HCT116 (cell line): ENCODE measurements at regions not wholly inside any gene's neighbourhood (a gene's known extent, or its start where the extent isn't known, plus 50 kb on each side); places are given as distances from the start of the nearest gene placed in this dataset.

Source experiments
- ATAC-seq: fragments of 200-7000 bp; cut with Tn5 transposase; 2 replicates; pipeline ENCODE4 v1.9.1; 2020; ENCODE audit warnings: mild to moderate bottlenecking, moderate library complexity
- BruUV-seq: library from RNA; stranded (reverse); fragments of 400-500 nt; replicated peaks from 2 replicates; lab custom pipeline; 2021; lab: Mats Ljungman, UMichigan
- CTCF ChIA-PET: fragments of 300-600 bp; sonication (Branson Sonifier 250); formaldehyde crosslinking; loops from one replicate; lab custom pipeline; 2021; ENCODE audit warnings: antibody characterized with exemption; lab: Charles Lee
- POLR2A ChIA-PET: fragments of 300-600, 350-600 bp; sonication (Branson Sonifier 250); formaldehyde crosslinking; loops from one replicate; lab custom pipeline; 2021; ENCODE audit warnings: antibody characterized with exemption; lab: Charles Lee
- RAD21 ChIA-PET, 2 experiments: fragments of 300-600 bp; sonication (Branson Sonifier 250); formaldehyde crosslinking; loops; one replicate each; lab custom pipeline; 2023; ENCODE audit warnings: low total read pairs in 2 of 2; ENCODE audit not compliant: uncharacterized antibody in 2 of 2, unreplicated experiment in 2 of 2, low non-redundant PET in 1 of 2; lab: Charles Lee
- DNase-seq: peaks from one replicate; pipeline ENCODE4 v3.0.0-alpha.2; 2010; ENCODE audit warnings: low read depth, low spot score
- H2AFZ ChIP-seq: fragments of 200-600 bp; shearing (Covaris generic), sonication (generic); 2 replicates; pipeline ENCODE4 v1.6.1; 2017; ENCODE audit warnings: low read depth, mixed run types, mixed read lengths, antibody characterized with exemption, low read length; ENCODE audit not compliant: poor library complexity, severe bottlenecking
- H3K27ac ChIP-seq: 2 replicates; pipeline ENCODE4 v1.5.1; 2012; ENCODE audit warnings: low read depth, low read length
- H3K27me3 ChIP-seq: fragments of 200-600 bp; sonication (generic); 2 replicates; pipeline ENCODE4 v1.6.1; 2016; ENCODE audit warnings: mixed run types, low read length, mixed read lengths; ENCODE audit not compliant: insufficient read depth
- H3K36me3 ChIP-seq, 2 experiments: fragments of 200-500 bp in 1 of 2; fragments of 200-600 bp in 1 of 2; sonication (Bioruptor generic) in 1 of 2; sonication (generic) in 1 of 2; 2 replicates each; pipeline versions ENCODE4 v1.5.1 to v1.6.1; 2014 to 2016; ENCODE audit warnings: low read length in 2 of 2, inconsistent platforms in 1 of 2, mixed read lengths in 1 of 2, mixed run types in 1 of 2; ENCODE audit not compliant: insufficient read depth in 2 of 2, control insufficient read depth in 1 of 2
- H3K4me1 ChIP-seq, 2 experiments: fragments of 200-600 bp in 1 of 2; sonication (generic) in 1 of 2; 2 replicates each; pipeline versions ENCODE4 v1.5.1 to v1.6.1; 2012 to 2017; ENCODE audit warnings: low read length in 2 of 2, inconsistent platforms in 1 of 2, mild to moderate bottlenecking in 1 of 2, mixed read lengths in 1 of 2, mixed run types in 1 of 2, moderate library complexity in 1 of 2; ENCODE audit not compliant: insufficient read depth in 2 of 2, control insufficient read depth in 1 of 2
- H3K4me2 ChIP-seq: fragments of 200-600 bp; sonication (generic); 2 replicates; pipeline ENCODE4 v1.6.1; 2017; ENCODE audit warnings: mixed run types, low read length, mixed read lengths
- H3K4me3 ChIP-seq, 2 experiments: fragments of 200-600 bp in 1 of 2; sonication (generic) in 1 of 2; replicated peaks in 1 of 2; 2 replicates each; pipeline ENCODE4 v1.5.1; 2011 to 2016; ENCODE audit warnings: low read length in 2 of 2, control low read depth in 1 of 2, low read depth in 1 of 2, mild to moderate bottlenecking in 1 of 2, mixed read lengths in 1 of 2, mixed run types in 1 of 2
- H3K79me2 ChIP-seq: fragments of 200-600 bp; sonication (generic); 2 replicates; pipeline ENCODE4 v1.6.1; 2017; ENCODE audit warnings: mild to moderate bottlenecking, mixed run types, low read length, moderate library complexity, mixed read lengths; ENCODE audit not compliant: insufficient read depth
- H3K9ac ChIP-seq: fragments of 200-600 bp; sonication (generic); 2 replicates; pipeline ENCODE4 v1.6.1; 2016; ENCODE audit warnings: low read length, mixed read lengths
- H3K9me2 ChIP-seq: fragments of 200-600 bp; sonication (generic), shearing (Covaris generic); 2 replicates; pipeline ENCODE4 v1.6.1; 2017; ENCODE audit warnings: mixed run types, mild to moderate bottlenecking, moderate library complexity; ENCODE audit not compliant: insufficient read depth
- H3K9me3 ChIP-seq, 2 experiments: fragments of 200-500 bp in 1 of 2; fragments of 200-600 bp in 1 of 2; sonication (Bioruptor generic) in 1 of 2; sonication (generic) in 1 of 2; 2 replicates each; pipeline ENCODE4 v1.6.1; 2014 to 2017; ENCODE audit warnings: low read length in 2 of 2, mixed read lengths in 2 of 2, inconsistent platforms in 1 of 2, low read depth in 1 of 2, mild to moderate bottlenecking in 1 of 2, mixed run types in 1 of 2, moderate library complexity in 1 of 2; ENCODE audit not compliant: control insufficient read depth in 1 of 2, insufficient read depth in 1 of 2
- H4K20me1 ChIP-seq: fragments of 200-600 bp; sonication (generic), shearing (Covaris generic); 2 replicates; pipeline ENCODE4 v1.6.1; 2017; ENCODE audit warnings: mixed run types, mild to moderate bottlenecking, moderate library complexity; ENCODE audit not compliant: insufficient read depth
- CBX3 ChIP-seq: IDR thresholded peaks from 2 replicates; pipeline ENCODE4 v1.6.1; 2012; ENCODE audit warnings: low read depth
- CEBPB ChIP-seq: IDR thresholded peaks from 2 replicates; pipeline ENCODE4 v1.6.1; 2012; ENCODE audit warnings: low read depth
- CTCF ChIP-seq, 3 experiments: fragments of 200-600 bp in 1 of 3; sonication (generic) in 1 of 3; IDR thresholded peaks in 2 of 3; conservative IDR thresholded peaks in 1 of 3; 2 replicates each; pipeline ENCODE4 v1.5.1; 2012 to 2017; ENCODE audit warnings: low read depth in 2 of 3, low read length in 2 of 3, antibody characterized with exemption in 1 of 3, borderline replicate concordance in 1 of 3, control low read depth in 1 of 3, mild to moderate bottlenecking in 1 of 3, mixed read lengths in 1 of 3, mixed run types in 1 of 3, moderate library complexity in 1 of 3; ENCODE audit not compliant: insufficient read depth in 1 of 3
- EGR1 ChIP-seq: IDR thresholded peaks from 2 replicates; pipeline ENCODE4 v1.6.1; 2012; ENCODE audit warnings: low read depth
- ELF1 ChIP-seq: IDR thresholded peaks from 2 replicates; pipeline ENCODE4 v1.6.1; 2012; ENCODE audit warnings: low read depth, borderline replicate concordance
- EZH2phosphoT487 ChIP-seq: fragments of 200-600 bp; IDR thresholded peaks from 2 replicates; pipeline ENCODE4 v1.6.1; 2018; ENCODE audit warnings: antibody characterized with exemption, borderline replicate concordance
- JUND ChIP-seq: IDR thresholded peaks from 2 replicates; pipeline ENCODE4 v1.6.1; 2012
- POLR2A ChIP-seq: IDR thresholded peaks from 2 replicates; pipeline ENCODE4 v1.7.0; 2011; ENCODE audit warnings: borderline replicate concordance; ENCODE audit not compliant: insufficient read depth, insufficient read length; ENCODE audit errors: extremely low read depth
- POLR2AphosphoS5 ChIP-seq: IDR thresholded peaks from 2 replicates; pipeline ENCODE4 v1.6.1; 2011; ENCODE audit warnings: mild to moderate bottlenecking, low read depth, low read length, moderate library complexity
- RAD21 ChIP-seq: IDR thresholded peaks from 2 replicates; pipeline ENCODE4 v1.6.1; 2012; ENCODE audit warnings: low read depth, mild to moderate bottlenecking
- REST ChIP-seq: IDR thresholded peaks from 2 replicates; pipeline ENCODE4 v1.6.1; 2012; ENCODE audit warnings: low read depth
- SIN3A ChIP-seq: IDR thresholded peaks from 2 replicates; pipeline ENCODE4 v1.6.1; 2012; ENCODE audit warnings: low read depth
- SRF ChIP-seq: IDR thresholded peaks from 2 replicates; pipeline ENCODE4 v1.6.1; 2012; ENCODE audit warnings: low read depth
- ZFX ChIP-seq: fragments of 450-650 bp; IDR thresholded peaks from 2 replicates; pipeline ENCODE4 v1.6.1; 2017
- ZNF274 ChIP-seq: fragments of 200-500 bp; sonication (Bioruptor generic); IDR thresholded peaks from 2 replicates; pipeline ENCODE4 v1.6.1; 2014; ENCODE audit warnings: mild to moderate bottlenecking, low read depth, low read length, inconsistent platforms
- intact Hi-C: fragments of 100-400 bp; cut with micrococcal nuclease; formaldehyde crosslinking; loops from 2 replicates; pipeline ENCODE4 v1.10.0; 2022
- TF ChIP-seq, protein P1 (sequence below): IDR thresholded peaks from 2 replicates; pipeline ENCODE4 v1.6.1; 2012
- TF ChIP-seq, protein P2 (sequence below): IDR thresholded peaks from 2 replicates; pipeline ENCODE4 v1.6.1; 2012
- TF ChIP-seq, protein P3 (sequence below): IDR thresholded peaks from 2 replicates; pipeline ENCODE4 v1.6.1; 2011; ENCODE audit warnings: mild to moderate bottlenecking, low read length, moderate library complexity; ENCODE audit not compliant: insufficient replicate concordance; ENCODE audit errors: extremely low read depth

- no peaks in the 10 kb centered on the region for H3K9me3 ChIP-seq
- no peak overlapping the region for H3K4me2 ChIP-seq
- ChIA-PET POLR2A (no interaction called here), RAD21 (no interaction called here), CTCF (no interaction called here)
- no TSS peak for BruUV-seq
- H3K4me1 ChIP-seq, result no peaks in the 10 kb centered on the region
- H4K20me1 ChIP-seq, result no peaks in the 10 kb centered on the region
- no peaks in the 10 kb centered on the region for H3K36me3 ChIP-seq
- no peaks in the 10 kb centered on the region for H3K9me2 ChIP-seq
- ATAC-seq (no peak), DNase-seq (no peak)
- H3K4me3 ChIP-seq, result no peak overlapping the region
- intact Hi-C loops, result no loop called here
- H3K27ac ChIP-seq, result no peak overlapping the region
- H3K79me2 ChIP-seq, result no peaks in the 10 kb centered on the region
- no peak overlapping the region for H2AFZ ChIP-seq
- no peaks in the 10 kb centered on the region for H3K27me3 ChIP-seq
- no peak for TF ChIP-seq EZH2phosphoT487
- TF ChIP-seq CEBPB, result no peak
- TF ChIP-seq REST, result no peak
- no peak for TF ChIP-seq EGR1
- TF ChIP-seq JUND, result no peak
- TF ChIP-seq POLR2A, result no peak
- TF ChIP-seq CTCF (IDR thresholded peaks at IDR 0.05 in 2 of 3, conservative IDR thresholded peaks at IDR 0.05 in 1 of 3; ENCODE audit: borderline replicate concordance in 1 of 3, insufficient read depth in 1 of 3, low read depth in 2 of 3, low read length in 2 of 3), result no peak
- no peak for TF ChIP-seq ELF1
- TF ChIP-seq SIN3A, result no peak
- TF ChIP-seq, protein P1, sequence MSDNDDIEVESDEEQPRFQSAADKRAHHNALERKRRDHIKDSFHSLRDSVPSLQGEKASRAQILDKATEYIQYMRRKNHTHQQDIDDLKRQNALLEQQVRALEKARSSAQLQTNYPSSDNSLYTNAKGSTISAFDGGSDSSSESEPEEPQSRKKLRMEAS, result no peak
- TF ChIP-seq POLR2AphosphoS5, result no peak
- no peak for TF ChIP-seq ZFX
- TF ChIP-seq, protein P2, sequence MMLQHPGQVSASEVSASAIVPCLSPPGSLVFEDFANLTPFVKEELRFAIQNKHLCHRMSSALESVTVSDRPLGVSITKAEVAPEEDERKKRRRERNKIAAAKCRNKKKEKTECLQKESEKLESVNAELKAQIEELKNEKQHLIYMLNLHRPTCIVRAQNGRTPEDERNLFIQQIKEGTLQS, result no peak
- no peak for TF ChIP-seq RAD21
- TF ChIP-seq SRF, result no peak
- no peak for TF ChIP-seq CBX3
- TF ChIP-seq, protein P3, sequence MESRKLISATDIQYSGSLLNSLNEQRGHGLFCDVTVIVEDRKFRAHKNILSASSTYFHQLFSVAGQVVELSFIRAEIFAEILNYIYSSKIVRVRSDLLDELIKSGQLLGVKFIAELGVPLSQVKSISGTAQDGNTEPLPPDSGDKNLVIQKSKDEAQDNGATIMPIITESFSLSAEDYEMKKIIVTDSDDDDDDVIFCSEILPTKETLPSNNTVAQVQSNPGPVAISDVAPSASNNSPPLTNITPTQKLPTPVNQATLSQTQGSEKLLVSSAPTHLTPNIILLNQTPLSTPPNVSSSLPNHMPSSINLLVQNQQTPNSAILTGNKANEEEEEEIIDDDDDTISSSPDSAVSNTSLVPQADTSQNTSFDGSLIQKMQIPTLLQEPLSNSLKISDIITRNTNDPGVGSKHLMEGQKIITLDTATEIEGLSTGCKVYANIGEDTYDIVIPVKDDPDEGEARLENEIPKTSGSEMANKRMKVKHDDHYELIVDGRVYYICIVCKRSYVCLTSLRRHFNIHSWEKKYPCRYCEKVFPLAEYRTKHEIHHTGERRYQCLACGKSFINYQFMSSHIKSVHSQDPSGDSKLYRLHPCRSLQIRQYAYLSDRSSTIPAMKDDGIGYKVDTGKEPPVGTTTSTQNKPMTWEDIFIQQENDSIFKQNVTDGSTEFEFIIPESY, result no peak
- no peak for TF ChIP-seq ZNF274
- H3K9ac ChIP-seq, result no peak overlapping the region
Measured at GRCh38 chr4:187479511-187479910, 516.1 kb upstream of the ZFP42 start.
